GM18868 (cell line): ENCODE measurements at regions not wholly inside any gene's neighbourhood (a gene's known extent, or its start where the extent isn't known, plus 50 kb on each side); places are given as distances from the start of the nearest gene placed in this dataset.

Experiments used
- ATAC-seq: cut with Tn5 transposase; IDR thresholded peaks from one replicate; pipeline ENCODE4 v1.9.1; 2021; ENCODE audit warnings: mild to moderate bottlenecking, moderate library complexity; ENCODE audit not compliant: unreplicated experiment

- no peak for ATAC-seq
These were observed 244.1 kb downstream of the PTEN start for GRCh38 chr10:88107296-88108097.

GRCh38 chr10:88108115-88108610 is 244.7 kb downstream of the PTEN start:
- peak; percentile 44 for ATAC-seq

GRCh38 chr10:88110355-88110754 is 246.9 kb downstream of the PTEN start:
- ATAC-seq = no peak

GRCh38 chr10:88110822-88111221 is 247.4 kb downstream of the PTEN start:
- no peak for ATAC-seq

GRCh38 chr10:88111294-88111693 is 247.9 kb downstream of the PTEN start:
- ATAC-seq = no peak

- ATAC-seq = no peak
These were observed 249.8 kb downstream of the PTEN start for GRCh38 chr10:88113232-88113631.

GRCh38 chr10:88113657-88114272 is 250.3 kb downstream of the PTEN start:
- no peak for ATAC-seq

GRCh38 chr10:88114368-88114767 is 250.9 kb downstream of the PTEN start:
- ATAC-seq = no peak

GRCh38 chr10:88115407-88115806 is 252.0 kb downstream of the PTEN start:
- ATAC-seq = no peak

- ATAC-seq = no peak
These were observed 252.5 kb downstream of the PTEN start for GRCh38 chr10:88115968-88116367.

- ATAC-seq = no peak
These were observed 253.1 kb downstream of the PTEN start for GRCh38 chr10:88116481-88116880.

GRCh38 chr10:88116971-88117626 is 253.7 kb downstream of the PTEN start:
- ATAC-seq = no peak

- no peak for ATAC-seq
These were observed 254.6 kb downstream of the PTEN start for GRCh38 chr10:88117869-88118632.

GRCh38 chr10:88118729-88119128 is 255.3 kb downstream of the PTEN start:
- no peak for ATAC-seq

GRCh38 chr10:88119160-88119559 is 255.7 kb downstream of the PTEN start:
- no peak for ATAC-seq

- ATAC-seq = no peak
These were observed 256.6 kb downstream of the PTEN start for GRCh38 chr10:88120075-88120474.

- no peak for ATAC-seq
These were observed 257.3 kb downstream of the PTEN start for GRCh38 chr10:88120599-88121333.

GRCh38 chr10:88121361-88121760 is 257.9 kb downstream of the PTEN start:
- ATAC-seq = no peak

GRCh38 chr10:88122145-88122544 is 258.7 kb downstream of the PTEN start:
- ATAC-seq = no peak

GRCh38 chr10:88122576-88122975 is 259.2 kb downstream of the PTEN start:
- ATAC-seq = no peak
